ENCODE measurements at regions not wholly inside any gene's neighbourhood (a gene's known extent, or its start where the extent isn't known, plus 50 kb on each side); places are given as distances from the start of the nearest gene placed in this dataset.

DNA sequence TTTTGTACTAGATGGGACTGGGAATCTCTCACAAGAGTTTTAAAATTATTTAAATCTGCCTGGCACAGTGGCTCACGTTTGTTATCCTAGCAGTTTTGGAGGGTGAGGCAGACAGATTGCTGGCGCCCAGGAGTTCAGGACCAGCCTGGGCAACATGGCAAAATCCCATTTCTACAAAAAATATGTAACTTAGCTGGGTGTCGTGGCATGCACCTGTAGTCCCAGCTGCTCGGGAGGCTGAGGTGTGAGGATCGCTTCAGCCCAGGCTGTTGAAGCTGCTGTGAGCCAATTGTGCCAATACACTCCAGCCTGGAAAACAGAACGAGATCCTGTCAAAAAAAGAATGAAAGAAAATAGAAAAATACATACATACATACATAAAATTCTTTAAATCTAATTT, 685.7 kb upstream of the PIK3C3 start:
- TF ChIP-seq SIN3A (IDR thresholded peaks at IDR 0.05; ENCODE audit: borderline replicate concordance, insufficient read depth, low read length) (no peak), TAF1 (IDR thresholded peaks at IDR 0.05; ENCODE audit: borderline replicate concordance, insufficient read depth, low read length) (no peak), POLR2AphosphoS5 (IDR thresholded peaks at IDR 0.05; ENCODE audit: low read depth, low read length) (no peak), FOXP2 (optimal IDR thresholded peaks at IDR 0.05; ENCODE audit: borderline replicate concordance, extremely low read depth, extremely low read length, insufficient read depth) (no peak)
- TF ChIP-seq, protein P1, sequence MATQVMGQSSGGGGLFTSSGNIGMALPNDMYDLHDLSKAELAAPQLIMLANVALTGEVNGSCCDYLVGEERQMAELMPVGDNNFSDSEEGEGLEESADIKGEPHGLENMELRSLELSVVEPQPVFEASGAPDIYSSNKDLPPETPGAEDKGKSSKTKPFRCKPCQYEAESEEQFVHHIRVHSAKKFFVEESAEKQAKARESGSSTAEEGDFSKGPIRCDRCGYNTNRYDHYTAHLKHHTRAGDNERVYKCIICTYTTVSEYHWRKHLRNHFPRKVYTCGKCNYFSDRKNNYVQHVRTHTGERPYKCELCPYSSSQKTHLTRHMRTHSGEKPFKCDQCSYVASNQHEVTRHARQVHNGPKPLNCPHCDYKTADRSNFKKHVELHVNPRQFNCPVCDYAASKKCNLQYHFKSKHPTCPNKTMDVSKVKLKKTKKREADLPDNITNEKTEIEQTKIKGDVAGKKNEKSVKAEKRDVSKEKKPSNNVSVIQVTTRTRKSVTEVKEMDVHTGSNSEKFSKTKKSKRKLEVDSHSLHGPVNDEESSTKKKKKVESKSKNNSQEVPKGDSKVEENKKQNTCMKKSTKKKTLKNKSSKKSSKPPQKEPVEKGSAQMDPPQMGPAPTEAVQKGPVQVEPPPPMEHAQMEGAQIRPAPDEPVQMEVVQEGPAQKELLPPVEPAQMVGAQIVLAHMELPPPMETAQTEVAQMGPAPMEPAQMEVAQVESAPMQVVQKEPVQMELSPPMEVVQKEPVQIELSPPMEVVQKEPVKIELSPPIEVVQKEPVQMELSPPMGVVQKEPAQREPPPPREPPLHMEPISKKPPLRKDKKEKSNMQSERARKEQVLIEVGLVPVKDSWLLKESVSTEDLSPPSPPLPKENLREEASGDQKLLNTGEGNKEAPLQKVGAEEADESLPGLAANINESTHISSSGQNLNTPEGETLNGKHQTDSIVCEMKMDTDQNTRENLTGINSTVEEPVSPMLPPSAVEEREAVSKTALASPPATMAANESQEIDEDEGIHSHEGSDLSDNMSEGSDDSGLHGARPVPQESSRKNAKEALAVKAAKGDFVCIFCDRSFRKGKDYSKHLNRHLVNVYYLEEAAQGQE (IDR thresholded peaks at IDR 0.05; ENCODE audit: insufficient read depth in 1 of 2, low read depth in 2 of 2, low read length in 2 of 2), result no peak

All from PFSK-1 (cell line).